ENCODE measurements at regions not wholly inside any gene's neighbourhood (a gene's known extent, or its start where the extent isn't known, plus 50 kb on each side); places are given as distances from the start of the nearest gene placed in this dataset.

DNA sequence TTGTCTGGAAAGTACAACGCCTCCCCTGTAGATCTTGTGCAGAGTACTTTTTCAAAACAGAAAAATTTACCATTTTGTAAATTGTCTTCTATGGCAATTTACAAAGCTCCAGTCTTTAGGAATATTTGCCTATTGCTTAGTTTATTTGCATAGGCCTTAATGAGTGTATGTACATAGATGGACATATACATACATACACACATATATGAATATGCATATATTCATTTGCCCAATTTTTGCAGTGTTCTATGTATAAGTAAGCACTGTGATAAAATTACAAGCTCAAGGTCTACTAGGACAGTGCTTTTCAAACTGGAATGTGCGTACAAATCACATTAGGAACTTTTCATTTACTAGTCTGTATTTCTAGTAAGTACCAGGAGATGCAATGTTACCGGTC lies 301.3 kb upstream of the SMARCA2 start:
- DNase-seq, result no peak

DNA sequence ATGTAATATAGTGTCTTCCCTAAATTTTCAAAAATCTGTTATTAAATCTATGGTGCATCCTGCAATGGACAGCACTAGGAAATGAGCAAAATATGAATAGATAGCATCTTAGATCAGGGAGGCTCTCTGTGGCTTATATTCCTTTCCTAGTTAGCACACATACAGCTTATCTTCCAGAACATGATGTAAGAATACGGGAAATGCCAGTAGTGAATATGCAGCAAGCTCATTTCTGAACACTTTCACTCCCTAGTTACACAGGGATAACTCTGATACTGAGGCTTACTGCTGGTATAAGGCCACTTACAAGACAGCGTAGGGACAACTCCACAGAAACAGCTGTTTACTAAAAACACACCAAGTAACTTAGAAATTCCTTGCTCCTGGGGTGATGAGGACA lies 297.3 kb upstream of the SMARCA2 start:
- DNase-seq, result no peak

DNA sequence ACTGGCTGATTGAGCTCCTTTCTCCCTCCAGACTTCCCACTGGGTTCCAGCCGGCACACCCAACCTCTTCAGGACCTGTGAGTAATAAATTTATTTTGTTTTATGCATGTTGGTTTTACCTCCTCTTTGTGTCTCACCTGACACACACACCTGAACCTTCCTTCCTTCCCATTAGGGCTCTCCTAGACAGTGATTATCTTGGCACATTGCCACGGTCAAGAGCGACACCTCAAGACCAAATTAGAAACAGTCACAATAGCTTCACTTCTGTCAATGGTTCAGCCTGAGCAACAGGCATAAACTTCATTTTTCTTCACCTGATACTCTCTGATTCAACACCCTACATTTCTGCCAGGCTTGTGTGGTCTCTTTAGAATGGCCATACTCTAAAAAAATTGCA lies 296.3 kb upstream of the SMARCA2 start:
- DNase-seq, result no peak

DNA sequence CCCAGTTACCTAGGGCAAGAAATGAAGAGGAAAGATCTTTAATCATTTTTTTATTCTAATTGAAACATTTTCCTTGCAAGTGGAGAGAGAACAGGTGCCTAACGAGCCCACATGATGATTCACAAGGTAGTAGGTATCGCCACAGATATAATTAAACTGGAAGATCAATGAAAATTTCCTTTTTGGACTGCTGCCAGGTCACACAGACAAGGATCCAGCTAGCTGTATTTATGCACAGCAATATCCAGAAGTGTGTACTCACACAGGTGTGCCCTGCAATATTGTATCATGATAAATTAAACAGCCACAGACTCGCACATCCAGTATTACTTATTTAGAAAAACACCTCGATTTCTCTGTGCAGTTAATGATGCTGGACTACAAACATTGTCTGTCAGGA lies 294.0 kb upstream of the SMARCA2 start:
- no peak for DNase-seq

DNA sequence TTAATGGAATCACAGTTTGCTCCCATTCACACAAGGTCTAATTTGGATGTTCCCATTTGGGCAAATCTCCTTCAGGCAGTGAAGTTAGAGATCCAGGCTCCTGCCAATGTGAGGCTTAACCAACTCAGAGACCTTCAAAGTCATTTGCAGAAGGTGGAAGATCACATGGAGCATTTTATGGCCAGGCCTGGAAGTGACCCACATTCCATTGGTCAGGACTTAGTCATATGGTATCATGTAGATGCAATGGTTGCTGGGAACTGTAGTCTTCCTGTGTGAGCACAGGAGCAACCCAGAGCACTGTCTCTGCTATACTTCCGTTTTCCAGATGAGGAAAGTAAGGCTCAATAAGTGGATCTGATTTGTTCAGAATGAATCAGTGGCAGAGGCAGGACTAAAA lies 292.7 kb upstream of the SMARCA2 start:
- no peak for DNase-seq

DNA sequence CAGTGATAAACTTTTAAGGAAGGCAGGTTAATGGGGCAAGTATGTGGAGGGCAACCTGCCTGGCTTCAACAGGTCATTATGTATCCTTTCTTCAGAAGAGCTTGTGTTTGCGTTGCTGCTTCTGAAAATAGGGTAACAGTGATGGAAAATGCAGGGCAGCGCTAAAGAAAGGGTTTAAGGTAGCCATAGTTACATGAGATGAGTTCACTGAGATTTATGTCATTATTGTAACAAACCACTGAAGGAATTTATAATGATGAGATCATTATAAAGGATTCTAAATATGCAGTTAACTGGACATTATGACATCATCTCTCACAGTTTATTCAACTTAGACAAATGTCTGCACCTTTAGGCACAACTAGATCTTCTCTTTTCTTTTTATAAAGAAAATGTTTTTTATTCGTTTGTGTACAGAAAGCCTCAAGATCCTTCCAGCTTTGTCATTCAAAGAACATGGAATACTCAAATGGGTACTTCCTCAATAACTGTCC lies 291.6 kb upstream of the SMARCA2 start:
- DNase-seq, result no peak

DNA sequence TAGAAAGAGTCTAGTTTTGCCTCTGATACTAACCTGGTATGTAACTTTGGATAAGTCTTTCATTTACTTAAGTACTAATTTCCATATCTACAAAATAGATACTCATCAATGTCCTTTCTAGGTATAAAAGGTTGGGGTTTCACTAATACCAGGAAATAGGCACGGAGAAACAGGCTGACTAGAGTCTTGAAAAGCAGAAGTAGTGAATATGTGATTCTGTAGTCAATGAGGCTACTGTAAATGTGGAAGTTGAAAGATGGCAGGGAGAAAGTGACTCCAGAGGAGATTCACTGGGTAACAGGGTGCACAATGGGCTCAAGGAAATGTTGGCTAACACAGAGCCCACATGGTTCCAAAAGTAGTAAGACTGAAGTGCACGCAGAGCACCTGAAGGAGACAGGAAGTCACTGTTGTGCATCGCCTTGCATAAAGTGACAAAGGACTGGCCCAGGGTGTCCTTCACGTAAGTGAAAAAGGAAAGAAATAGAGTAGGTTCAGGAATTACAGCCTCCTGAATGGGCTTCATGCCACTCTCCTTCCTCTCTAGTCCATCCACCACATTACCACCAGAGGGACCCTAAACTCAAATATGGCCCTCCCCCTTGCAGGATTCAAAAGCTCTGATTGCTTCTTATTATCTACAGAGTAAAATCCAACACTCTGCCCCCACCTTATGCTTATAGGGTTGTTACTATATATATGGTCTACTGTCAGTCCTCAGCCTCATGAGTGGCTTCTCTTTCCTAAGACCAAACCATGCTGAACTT lies 288.0 kb upstream of the SMARCA2 start:
- no peak for DNase-seq

DNA sequence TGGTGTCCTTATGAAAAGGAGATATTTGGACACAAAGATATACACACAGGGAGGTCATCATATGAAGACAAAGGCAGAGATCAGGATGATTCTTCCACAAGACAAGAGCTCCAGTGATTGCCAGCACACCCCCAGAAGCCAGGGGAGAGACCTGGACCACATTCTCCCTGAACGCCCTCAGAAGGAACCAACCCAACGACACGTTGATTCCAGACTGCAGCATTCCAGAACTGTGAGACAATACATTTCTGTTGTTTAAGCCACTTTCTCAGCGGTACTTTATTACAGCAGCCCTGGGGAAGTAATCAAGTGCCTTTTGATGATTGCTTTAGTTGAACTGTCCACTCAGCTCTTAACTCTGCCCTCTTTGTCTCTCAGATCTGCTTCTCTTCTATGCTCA lies 285.5 kb upstream of the SMARCA2 start:
- no peak for DNase-seq

DNA sequence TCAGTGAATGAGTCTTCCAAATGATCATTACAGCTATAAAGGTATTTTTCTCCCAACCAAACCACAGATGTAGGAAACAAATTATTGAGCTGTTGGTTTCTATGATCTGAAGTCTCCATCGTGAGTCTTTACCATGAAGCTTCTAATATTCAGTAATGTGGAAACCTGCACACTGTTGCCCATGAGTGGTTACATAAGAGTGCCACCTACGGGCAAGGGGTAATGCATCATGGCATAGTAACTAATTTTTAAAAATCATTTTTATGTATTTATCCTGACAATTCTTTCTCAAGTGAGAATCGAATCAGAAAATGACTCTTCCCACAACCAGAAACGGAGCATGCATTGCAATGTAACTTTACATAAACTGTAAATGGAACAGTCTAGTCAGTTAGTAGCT lies 282.5 kb upstream of the SMARCA2 start:
- DNase-seq, result no peak

DNA sequence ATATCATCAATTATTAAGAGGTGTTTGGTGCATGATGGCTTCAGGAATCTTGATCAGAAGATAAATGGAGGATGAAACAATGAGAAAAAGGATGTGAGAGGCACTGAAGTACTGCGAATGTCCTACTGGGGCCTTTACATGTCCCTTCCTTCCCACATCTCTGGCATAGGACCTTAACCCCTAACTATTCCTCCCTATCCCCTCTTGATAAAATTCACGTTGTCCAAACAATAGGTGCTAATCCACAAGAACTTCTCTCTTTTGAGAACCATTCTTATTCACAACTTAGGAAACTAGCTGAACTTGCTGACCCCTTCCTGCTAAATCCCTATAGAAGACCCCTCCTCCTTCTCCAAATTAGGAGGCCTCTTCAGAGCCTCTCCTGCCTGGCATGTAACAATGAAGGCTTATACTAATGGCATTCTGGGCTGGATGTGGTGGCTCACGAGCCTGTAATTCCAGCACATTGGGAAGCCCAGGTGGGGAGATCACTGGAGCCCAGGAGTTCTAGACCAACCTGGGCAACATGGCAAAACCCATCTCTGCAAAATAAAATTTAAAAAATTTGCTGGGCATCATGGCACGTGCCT lies 276.5 kb upstream of the SMARCA2 start:
- no peak for DNase-seq

DNA sequence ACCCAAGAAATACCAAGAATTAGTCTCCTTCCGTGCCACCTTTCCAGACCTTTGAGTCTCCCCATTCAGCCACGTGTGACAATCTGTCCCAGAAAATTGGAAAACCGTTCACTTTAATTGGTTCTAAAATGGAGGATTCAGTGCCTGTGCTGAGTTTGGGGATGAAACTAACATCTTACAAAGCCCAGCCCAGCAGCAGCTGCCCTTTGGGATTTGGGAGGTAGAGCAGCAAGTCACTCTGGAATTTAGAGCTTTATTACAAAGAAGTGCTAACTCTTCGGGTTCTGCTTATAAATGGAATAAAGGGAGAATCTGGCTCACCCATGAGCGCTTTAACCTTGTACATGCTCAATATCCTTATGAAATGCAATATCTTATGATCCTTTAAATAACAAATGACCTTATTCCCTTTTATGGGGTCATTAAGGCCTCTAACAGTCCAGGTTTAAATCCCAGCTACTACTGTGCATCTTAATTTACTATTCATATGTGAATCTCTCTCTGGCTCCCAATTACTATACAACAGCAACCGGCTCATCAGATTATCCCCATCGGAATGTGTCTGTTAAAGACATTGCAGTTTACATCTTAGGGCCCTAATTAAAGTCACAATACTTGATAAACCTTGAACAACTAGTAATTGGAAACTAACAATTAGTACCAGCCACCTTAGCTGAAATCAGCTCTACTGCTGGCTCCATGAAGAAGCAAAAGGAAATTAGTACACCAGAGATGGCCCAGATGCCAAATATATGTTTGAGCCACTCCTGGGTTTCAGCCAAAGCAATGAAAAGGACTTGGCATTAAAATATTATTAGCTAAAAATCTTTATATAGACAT lies 271.8 kb upstream of the SMARCA2 start:
- no peak for DNase-seq

DNA sequence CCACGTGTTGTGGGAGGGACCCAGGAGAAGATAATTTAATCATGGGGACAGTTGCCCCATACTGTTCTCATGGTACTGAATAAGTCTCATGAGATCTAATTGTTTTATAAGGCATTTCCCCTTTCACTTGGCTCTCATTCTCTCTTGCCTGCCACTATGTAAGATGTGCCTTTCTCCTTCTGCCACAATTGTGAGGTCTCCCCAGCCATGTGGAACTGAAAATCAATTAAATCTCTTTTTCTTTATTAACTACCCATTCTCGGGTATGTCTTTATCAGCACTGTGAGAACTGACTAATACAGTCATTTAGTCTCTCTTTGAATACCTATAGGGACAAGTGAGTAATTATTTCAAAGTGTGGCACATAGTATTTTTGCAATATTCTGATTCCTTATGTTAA lies 269.2 kb upstream of the SMARCA2 start:
- no peak for DNase-seq

DNA sequence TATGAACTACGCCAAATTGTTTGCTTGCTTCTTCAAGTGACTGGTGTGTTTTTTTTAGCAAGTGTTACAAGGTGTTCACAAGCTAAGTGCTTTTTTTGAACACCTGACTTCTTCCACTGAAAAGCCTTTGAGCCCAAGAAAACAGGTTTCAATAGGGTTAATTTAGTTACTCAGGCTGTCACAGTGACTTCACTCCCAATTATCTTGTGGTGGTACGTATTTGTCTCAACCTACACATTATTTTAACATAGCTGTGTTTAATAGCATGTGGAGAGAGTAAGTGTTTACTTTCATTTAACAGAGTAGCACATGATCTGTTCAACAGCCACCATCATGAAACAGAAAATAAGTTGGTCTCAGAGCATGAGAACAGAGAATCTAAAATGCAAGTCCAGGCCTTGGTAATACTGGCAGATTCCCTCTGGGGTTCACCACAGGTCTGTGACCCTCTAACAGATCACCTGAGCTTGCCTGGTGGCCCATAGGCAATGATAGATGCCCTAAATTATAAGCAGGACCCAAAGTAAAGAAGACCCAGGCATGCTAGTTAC lies 267.7 kb upstream of the SMARCA2 start:
- DNase-seq, result no peak

DNA sequence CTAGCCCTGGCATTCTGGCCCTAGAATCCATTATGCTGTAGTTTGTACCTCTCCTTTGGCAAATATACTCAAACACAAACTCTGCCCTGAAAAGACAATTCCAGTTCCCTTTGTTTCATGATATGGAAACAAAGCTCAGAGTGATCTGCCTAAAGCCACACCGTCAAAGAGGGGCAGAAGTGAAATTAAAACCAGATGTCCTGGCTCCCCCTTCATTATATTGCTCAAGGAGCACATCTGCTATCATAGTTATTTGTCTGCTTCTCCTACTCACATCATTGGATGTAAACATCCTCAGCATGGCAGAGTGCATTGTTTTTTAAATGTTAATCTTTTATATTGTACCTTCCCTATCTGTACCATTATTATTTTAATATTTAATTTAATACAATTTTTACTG lies 266.7 kb upstream of the SMARCA2 start:
- DNase-seq, result no peak

DNA sequence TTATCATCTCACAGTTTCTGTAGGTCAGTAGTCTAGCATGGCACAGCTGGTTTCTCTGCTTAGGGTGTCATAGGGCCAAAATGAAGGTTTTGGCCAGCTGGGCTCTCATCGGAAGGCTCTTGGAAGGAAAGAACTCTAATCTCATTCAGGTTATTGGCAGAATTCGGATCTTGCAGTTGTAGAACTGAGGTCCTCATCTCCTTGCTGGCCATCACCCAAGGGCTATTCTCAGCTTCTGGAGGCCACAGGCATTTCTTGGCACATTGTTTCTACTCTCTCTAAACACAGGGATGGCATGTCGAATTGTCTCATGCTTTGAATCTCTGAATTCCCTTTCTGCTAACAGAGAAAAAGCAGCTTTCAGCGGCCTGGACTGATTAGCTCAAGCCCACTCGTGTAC lies 258.0 kb upstream of the SMARCA2 start:
- DNase-seq, result no peak

DNA sequence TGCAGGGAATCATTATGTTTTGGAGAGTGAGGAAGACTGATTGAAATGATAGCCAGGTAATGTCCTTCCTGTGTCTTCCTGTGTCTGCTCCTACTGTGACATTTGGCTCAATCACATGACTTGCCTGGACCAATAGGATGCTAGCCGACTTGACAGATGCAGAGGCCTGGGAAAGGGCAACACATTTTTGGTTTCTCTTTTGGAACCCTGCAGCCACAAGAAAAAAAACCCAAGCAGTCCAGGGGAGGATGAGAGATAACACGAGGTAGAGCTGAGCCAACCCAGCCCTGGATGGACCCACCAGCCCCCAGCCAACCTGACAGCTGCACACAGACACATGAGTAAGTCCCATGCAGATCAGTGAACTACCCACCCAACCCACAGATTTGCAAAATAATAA lies 256.1 kb upstream of the SMARCA2 start:
- no peak for DNase-seq

DNA sequence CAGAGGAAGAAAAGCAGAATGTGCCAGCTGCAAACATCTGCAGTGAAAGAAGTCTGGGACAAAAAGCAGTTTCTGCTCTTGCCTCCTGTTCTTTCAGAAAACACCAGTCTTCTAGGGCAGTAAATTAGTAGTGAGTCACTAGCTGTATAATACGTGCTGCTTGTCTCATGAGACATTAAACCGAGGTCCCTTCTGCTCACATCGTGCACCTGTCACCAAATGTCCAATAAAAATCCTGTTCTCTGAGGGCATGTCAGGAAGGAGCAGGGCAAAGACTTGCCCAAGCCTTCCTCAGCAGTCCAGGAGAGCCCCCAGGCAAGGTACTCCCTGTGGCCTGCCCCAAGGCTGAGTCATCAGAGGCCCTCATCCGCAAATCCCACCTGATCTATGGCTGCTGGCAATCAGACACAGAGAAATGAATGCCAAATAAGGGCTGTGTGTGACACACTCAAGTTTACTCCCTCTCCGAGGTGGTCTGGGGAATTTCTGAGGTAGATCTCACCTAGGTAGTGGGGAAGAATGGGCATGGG lies 255.3 kb upstream of the SMARCA2 start:
- DNase-seq, result no peak

DNA sequence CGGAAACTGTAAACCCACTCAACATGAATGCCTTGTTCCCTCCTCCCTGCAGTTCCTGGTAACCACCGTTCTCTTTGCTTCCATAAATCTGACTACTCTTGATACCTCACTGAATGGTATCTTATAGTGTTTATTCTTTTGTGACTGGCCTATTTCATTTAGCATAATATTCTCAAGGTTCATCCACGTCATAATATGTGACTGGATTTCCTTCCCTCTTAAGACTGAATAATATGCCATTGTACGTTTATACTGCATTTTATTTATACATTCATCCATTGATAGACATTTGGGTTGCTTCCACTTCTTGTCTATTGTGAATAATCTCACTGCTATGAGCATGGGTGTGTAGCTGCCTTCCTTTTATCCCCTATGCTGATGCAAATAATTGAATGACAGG lies 253.3 kb upstream of the SMARCA2 start:
- DNase-seq, result no peak

DNA sequence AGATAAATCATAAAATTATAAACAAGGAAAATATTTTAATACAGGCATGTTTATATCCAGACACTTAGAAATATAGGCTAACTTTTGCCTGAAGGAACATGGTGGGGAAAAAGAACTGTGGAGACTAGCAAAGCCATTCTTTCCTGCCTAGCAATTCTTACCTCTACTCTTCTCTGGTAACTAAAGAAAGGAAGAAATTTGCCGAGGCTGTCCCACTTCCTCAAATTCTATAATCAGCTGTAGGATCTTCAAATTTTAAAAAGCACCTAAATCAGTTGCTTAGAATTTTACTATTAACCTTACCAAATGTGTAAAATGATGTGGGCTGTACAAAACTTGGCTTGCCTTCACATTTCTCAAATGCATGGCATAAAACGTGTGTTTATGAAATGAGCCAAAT lies 249.1 kb upstream of the SMARCA2 start:
- no peak for DNase-seq

DNA sequence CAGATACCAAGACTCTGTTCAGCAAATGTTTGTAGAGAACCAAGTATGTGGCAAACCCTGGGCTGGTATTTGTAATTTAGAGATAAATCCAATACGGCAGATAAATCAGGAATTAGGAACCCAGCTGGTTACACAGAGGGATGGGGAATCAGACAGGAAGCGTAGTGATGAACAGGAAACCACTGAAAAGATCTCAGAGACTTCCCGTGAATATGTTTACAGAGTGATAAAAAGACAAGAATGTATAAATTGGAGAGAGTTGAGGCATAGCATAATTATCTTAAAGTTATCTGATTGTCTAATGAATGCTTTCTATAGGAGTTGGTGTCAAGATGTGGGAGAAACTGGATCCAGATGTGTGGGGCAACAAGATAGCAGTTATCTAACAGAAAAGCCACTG lies 246.6 kb upstream of the SMARCA2 start:
- no peak for DNase-seq

DNA sequence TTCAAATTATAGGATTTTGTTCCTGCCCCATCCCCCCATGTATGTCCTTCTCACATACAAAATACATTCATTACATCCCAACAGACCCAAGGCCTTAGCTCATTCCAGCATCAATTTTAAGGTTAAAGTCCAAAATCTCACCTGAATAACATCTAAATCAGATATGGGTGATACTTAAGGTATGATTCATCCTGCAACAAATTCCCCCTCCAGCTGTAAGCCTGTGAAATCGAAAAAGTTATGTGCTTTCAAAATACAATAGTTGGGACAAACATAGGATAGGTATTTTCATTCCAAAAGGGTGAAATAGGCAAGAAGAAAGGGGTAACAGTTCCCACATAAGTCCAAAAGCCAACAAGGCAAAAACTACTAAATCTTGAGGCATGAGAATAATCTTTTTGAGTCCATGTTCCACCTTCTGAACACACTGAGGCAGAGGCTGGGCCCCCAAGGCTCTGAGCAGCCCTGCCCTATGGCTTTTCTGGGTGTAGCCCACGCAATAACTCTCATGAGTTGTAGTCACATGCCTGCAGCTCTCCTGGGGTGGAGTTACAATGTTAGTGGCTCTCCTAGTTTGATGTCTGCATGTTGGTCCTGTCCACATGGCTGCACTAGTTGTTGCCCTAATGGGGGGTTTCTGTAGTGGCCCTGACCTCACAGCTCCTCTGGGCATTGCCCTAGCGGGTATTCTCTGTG lies 243.9 kb upstream of the SMARCA2 start:
- DNase-seq, result no peak

DNA sequence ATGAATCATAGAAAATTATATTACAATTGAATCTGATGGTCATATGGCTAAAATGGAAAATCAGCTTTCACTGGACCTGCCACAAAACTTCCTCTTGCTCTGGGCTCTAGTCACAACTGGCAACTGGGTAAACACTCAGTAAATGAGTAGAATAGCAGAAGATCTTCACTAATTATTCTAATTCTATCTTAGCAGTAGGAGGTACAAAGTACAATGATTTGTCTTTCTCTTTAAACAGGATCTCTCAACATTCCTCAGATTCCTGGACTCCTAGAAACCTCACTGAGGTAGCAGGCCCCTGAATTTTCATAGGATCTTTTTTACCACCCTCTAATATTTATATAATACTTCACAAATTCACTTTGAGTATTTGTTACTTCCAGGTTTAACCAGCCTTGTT lies 239.9 kb upstream of the SMARCA2 start:
- no peak for DNase-seq

DNA sequence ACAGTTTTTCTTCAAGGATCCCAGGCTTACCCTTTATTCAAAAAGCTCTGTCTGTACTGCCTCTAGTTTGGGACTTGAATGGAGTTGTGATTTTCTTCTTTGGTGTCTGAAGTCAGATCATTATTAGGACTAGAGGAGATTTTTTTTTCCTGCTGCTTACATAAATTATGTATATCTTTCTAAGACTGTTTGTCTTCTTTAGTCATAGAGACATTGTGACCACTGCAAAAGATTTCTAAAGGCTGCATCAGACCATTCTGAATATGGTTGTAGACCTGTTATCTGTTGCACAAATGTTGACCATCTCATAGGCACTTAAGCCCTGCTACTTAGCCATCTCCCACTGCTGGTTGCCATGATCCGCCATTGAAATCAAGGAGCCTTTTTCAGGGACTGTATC lies 238.5 kb upstream of the SMARCA2 start:
- DNase-seq, result no peak

Data from NCI-H2107 (cell line).